ENCODE measurements at regions not wholly inside any gene's neighbourhood (a gene's known extent, or its start where the extent isn't known, plus 50 kb on each side); places are given as distances from the start of the nearest gene placed in this dataset.

- no peak overlapping the region for H3K14ac ChIP-seq (ENCODE audit: low read length)
- H4K91ac ChIP-seq (ENCODE audit: low read depth, low read length) = no peak overlapping the region
- peaks cover 1% of the 10 kb centered on the region for H3K9me3 ChIP-seq (ENCODE audit: insufficient read depth, low read depth, low read length)
- H3K4ac ChIP-seq (ENCODE audit: low read depth, low read length) = no peak overlapping the region
- no peak overlapping the region for H2BK12ac ChIP-seq (ENCODE audit: low read length)
- H3K23ac ChIP-seq (ENCODE audit: low read length) = no peak overlapping the region
- H3K4me2 ChIP-seq (ENCODE audit: low read length) = no peak overlapping the region
- H3K79me2 ChIP-seq (ENCODE audit: control insufficient read depth, insufficient read depth, low read length, poor library complexity) = no peaks in the 10 kb centered on the region
- DNase-seq = peak in 1 of 2 donors; percentile 29
- H2BK5ac ChIP-seq (ENCODE audit: low read depth, low read length, poor library complexity) = no peak overlapping the region
- no peak overlapping the region for H3K27ac ChIP-seq (ENCODE audit: low read depth, low read length)
- H3K36me3 ChIP-seq (ENCODE audit: control insufficient read depth in 1 of 2, insufficient read depth in 2 of 2, low read length in 2 of 2) = no peaks in the 10 kb centered on the region
- H3K18ac ChIP-seq (ENCODE audit: low read length) = no peak overlapping the region
- H2BK120ac ChIP-seq (ENCODE audit: insufficient read depth, low read length, poor library complexity) = no peak overlapping the region
- H4K12ac ChIP-seq (ENCODE audit: low read depth, low read length) = no peak overlapping the region
- H3K4me3 ChIP-seq (ENCODE audit: low read depth, low read length) = no peak overlapping the region
- no peak overlapping the region for H4K8ac ChIP-seq (ENCODE audit: low read depth, low read length)
- H3K4me1 ChIP-seq (ENCODE audit: control insufficient read depth in 1 of 2, insufficient read depth in 2 of 2, low read length in 2 of 2) = no peaks in the 10 kb centered on the region
- WGBS (ENCODE audit: extremely low coverage, insufficient coverage, insufficient read length) = no CpG with 5 or more reads among the region's 5 CpGs
- no peak overlapping the region for H3K9ac ChIP-seq (ENCODE audit: low read length)
- no peaks in the 10 kb centered on the region for H3K79me1 ChIP-seq (ENCODE audit: low read length)
- no peak overlapping the region for H2AK5ac ChIP-seq (ENCODE audit: low read length)
- H3K27me3 ChIP-seq (ENCODE audit: insufficient read depth, low read length) = no peaks in the 10 kb centered on the region
- no peak overlapping the region for H2AFZ ChIP-seq (ENCODE audit: insufficient read depth, low read length, poor library complexity)
Observed at GRCh38 chr14:56036353-56036752, 81.9 kb upstream of the PELI2 start.

DNA sequence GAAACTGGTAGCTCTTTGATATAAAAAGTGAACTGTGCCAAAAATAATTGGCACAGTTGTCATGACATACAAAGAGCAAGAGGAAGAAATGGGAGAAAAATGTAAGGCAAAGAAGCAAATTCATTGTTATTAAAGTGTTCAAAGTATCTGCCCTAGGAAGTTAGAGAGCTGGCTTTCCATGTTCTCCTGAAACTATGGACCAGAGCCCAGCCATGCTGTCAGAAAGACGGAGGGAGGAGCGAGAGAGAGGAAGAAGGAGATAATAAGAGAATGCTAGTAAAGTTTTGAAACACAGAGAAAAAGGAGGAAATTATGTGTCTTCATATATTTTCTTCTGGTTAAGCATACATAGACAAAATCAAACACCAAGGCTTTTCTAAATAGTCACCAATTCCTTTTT is 78.1 kb upstream of the PELI2 start:
- DNase-seq = no peak
- Histone ChIP-seq H3K14ac (ENCODE audit: low read length) (no peak overlapping the region), H2AK5ac (ENCODE audit: low read length) (no peak overlapping the region), H3K79me1 (ENCODE audit: low read length) (no peaks in the 10 kb centered on the region), H3K36me3 (ENCODE audit: control insufficient read depth in 1 of 2, insufficient read depth in 2 of 2, low read length in 2 of 2) (no peaks in the 10 kb centered on the region), H3K9ac (ENCODE audit: low read length) (no peak overlapping the region), H2BK120ac (ENCODE audit: insufficient read depth, low read length, poor library complexity) (no peak overlapping the region), H3K9me3 (ENCODE audit: insufficient read depth, low read depth, low read length) (peaks cover 1% of the 10 kb centered on the region), H3K79me2 (ENCODE audit: control insufficient read depth, insufficient read depth, low read length, poor library complexity) (no peaks in the 10 kb centered on the region), H3K4ac (ENCODE audit: low read depth, low read length) (no peak overlapping the region), H3K27ac (ENCODE audit: low read depth, low read length) (no peak overlapping the region), H4K12ac (ENCODE audit: low read depth, low read length) (no peak overlapping the region), H3K4me1 (ENCODE audit: control insufficient read depth in 1 of 2, insufficient read depth in 2 of 2, low read length in 2 of 2) (no peaks in the 10 kb centered on the region), H2BK12ac (ENCODE audit: low read length) (no peak overlapping the region), H3K27me3 (ENCODE audit: insufficient read depth, low read length) (no peaks in the 10 kb centered on the region), H3K18ac (ENCODE audit: low read length) (no peak overlapping the region), H2BK5ac (ENCODE audit: low read depth, low read length, poor library complexity) (no peak overlapping the region), H2AFZ (ENCODE audit: insufficient read depth, low read length, poor library complexity) (no peak overlapping the region), H3K4me2 (ENCODE audit: low read length) (no peak overlapping the region), H3K23ac (ENCODE audit: low read length) (no peak overlapping the region), H3K4me3 (ENCODE audit: low read depth, low read length) (no peak overlapping the region), H4K8ac (ENCODE audit: low read depth, low read length) (no peak overlapping the region), H4K91ac (ENCODE audit: low read depth, low read length) (no peak overlapping the region)
- no CpG with 5 or more reads among the region's 2 CpGs for WGBS (ENCODE audit: extremely low coverage, insufficient coverage, insufficient read length)

DNA sequence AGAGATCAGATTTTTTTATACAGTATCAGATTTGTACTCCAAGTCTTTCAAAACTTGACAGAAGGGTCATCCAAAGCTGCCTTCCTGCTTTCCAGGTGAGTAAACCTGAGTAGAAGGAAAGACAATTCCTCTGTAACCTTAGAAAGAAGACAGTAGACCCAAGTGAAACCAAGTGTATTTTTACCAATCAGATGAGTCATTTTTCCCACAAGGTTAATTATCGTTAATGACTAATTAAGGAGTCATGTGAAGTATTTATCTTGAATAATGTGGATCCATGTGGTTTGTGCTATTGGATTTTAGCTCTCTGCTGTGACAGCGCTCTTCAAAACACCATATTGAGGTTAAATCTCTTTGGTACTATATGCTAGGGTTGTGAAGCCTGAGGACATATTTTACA is 74.0 kb upstream of the PELI2 start:
- no CpG with 5 or more reads among the region's 2 CpGs for WGBS (ENCODE audit: extremely low coverage, insufficient coverage, insufficient read length)
- Histone ChIP-seq H4K91ac (ENCODE audit: low read depth, low read length) (no peak overlapping the region), H3K4ac (ENCODE audit: low read depth, low read length) (no peak overlapping the region)

DNA sequence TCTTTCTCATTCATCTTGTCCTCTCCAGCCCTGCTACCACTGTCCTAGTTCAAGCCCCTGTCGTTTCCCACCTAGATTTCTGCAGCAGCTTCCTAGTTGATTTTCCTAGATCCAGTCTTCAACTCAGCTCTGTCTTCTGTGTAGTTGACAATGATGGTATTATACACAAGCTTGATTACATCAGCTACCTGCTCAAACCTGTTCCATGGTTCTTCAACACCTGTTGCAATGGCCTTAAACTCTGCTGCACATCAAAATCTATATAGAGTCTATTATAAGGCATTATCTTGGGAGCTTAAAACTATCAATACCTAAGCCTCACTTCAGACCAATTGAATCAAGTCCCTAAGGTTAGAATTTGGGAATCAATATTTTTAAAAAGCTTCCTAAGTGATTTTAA is 71.7 kb upstream of the PELI2 start:
- Histone ChIP-seq H3K4ac (ENCODE audit: low read depth, low read length) (no peak overlapping the region), H2BK5ac (ENCODE audit: low read depth, low read length, poor library complexity) (no peak overlapping the region), H3K14ac (ENCODE audit: low read length) (no peak overlapping the region), H3K79me2 (ENCODE audit: control insufficient read depth, insufficient read depth, low read length, poor library complexity) (no peaks in the 10 kb centered on the region), H3K4me1 (ENCODE audit: control insufficient read depth in 1 of 2, insufficient read depth in 2 of 2, low read length in 2 of 2) (peaks cover 0 to 2% of the 10 kb centered on the region in 2 experiments), H3K27me3 (ENCODE audit: insufficient read depth, low read length) (no peaks in the 10 kb centered on the region), H2BK120ac (ENCODE audit: insufficient read depth, low read length, poor library complexity) (no peak overlapping the region), H3K4me3 (ENCODE audit: low read depth, low read length) (no peak overlapping the region), H3K4me2 (ENCODE audit: low read length) (no peak overlapping the region), H3K23ac (ENCODE audit: low read length) (no peak overlapping the region), H2AFZ (ENCODE audit: insufficient read depth, low read length, poor library complexity) (no peak overlapping the region), H3K9me3 (ENCODE audit: insufficient read depth, low read depth, low read length) (no peaks in the 10 kb centered on the region), H4K91ac (ENCODE audit: low read depth, low read length) (no peak overlapping the region), H2AK5ac (ENCODE audit: low read length) (no peak overlapping the region), H4K12ac (ENCODE audit: low read depth, low read length) (no peak overlapping the region), H2BK12ac (ENCODE audit: low read length) (no peak overlapping the region), H3K18ac (ENCODE audit: low read length) (no peak overlapping the region), H3K27ac (ENCODE audit: low read depth, low read length) (no peak overlapping the region), H3K36me3 (ENCODE audit: control insufficient read depth in 1 of 2, insufficient read depth in 2 of 2, low read length in 2 of 2) (no peaks in the 10 kb centered on the region), H3K9ac (ENCODE audit: low read length) (no peak overlapping the region), H4K8ac (ENCODE audit: low read depth, low read length) (no peak overlapping the region), H3K79me1 (ENCODE audit: low read length) (no peaks in the 10 kb centered on the region)
- DNase-seq = peak in 1 of 2 donors; percentile 22
- no CpG with 5 or more reads among the region's 1 CpG for WGBS (ENCODE audit: extremely low coverage, insufficient coverage, insufficient read length)

More for the DNA sequence above, 74.0 kb upstream of the PELI2 start:
- DNase-seq = no peak
- H3K4me3 ChIP-seq (ENCODE audit: low read depth, low read length) = no peak overlapping the region
- H2BK5ac ChIP-seq (ENCODE audit: low read depth, low read length, poor library complexity) = no peak overlapping the region
- no peak overlapping the region for H3K9ac ChIP-seq (ENCODE audit: low read length)
- H3K79me1 ChIP-seq (ENCODE audit: low read length) = no peaks in the 10 kb centered on the region
- no peak overlapping the region for H3K4me2 ChIP-seq (ENCODE audit: low read length)
- H2BK12ac ChIP-seq (ENCODE audit: low read length) = no peak overlapping the region
- H3K14ac ChIP-seq (ENCODE audit: low read length) = no peak overlapping the region
- no peaks in the 10 kb centered on the region for H3K79me2 ChIP-seq (ENCODE audit: control insufficient read depth, insufficient read depth, low read length, poor library complexity)
- H2AK5ac ChIP-seq (ENCODE audit: low read length) = no peak overlapping the region
- no peaks in the 10 kb centered on the region for H3K9me3 ChIP-seq (ENCODE audit: insufficient read depth, low read depth, low read length)
- no peaks in the 10 kb centered on the region for H3K36me3 ChIP-seq (ENCODE audit: control insufficient read depth in 1 of 2, insufficient read depth in 2 of 2, low read length in 2 of 2)
- no peak overlapping the region for H3K18ac ChIP-seq (ENCODE audit: low read length)
- H2BK120ac ChIP-seq (ENCODE audit: insufficient read depth, low read length, poor library complexity) = no peak overlapping the region
- no peak overlapping the region for H2AFZ ChIP-seq (ENCODE audit: insufficient read depth, low read length, poor library complexity)
- no peaks in the 10 kb centered on the region for H3K27me3 ChIP-seq (ENCODE audit: insufficient read depth, low read length)
- H4K8ac ChIP-seq (ENCODE audit: low read depth, low read length) = no peak overlapping the region
- peaks cover 0 to 2% of the 10 kb centered on the region in 2 experiments for H3K4me1 ChIP-seq (ENCODE audit: control insufficient read depth in 1 of 2, insufficient read depth in 2 of 2, low read length in 2 of 2)
- no peak overlapping the region for H3K23ac ChIP-seq (ENCODE audit: low read length)
- no peak overlapping the region for H4K12ac ChIP-seq (ENCODE audit: low read depth, low read length)
- H3K27ac ChIP-seq (ENCODE audit: low read depth, low read length) = no peak overlapping the region

All from trophoblast cell (in vitro differentiated cells and primary cell).